GM19351 (cell line): ENCODE measurements at regions not wholly inside any gene's neighbourhood (a gene's known extent, or its start where the extent isn't known, plus 50 kb on each side); places are given as distances from the start of the nearest gene placed in this dataset.
"Not testable (repeated sequence)": the region's sequence is repeated elsewhere in the genome, so short reads cannot be mapped to it uniquely, and the experiment has no call there.

Experiments used
- ATAC-seq: cut with Tn5 transposase; IDR thresholded peaks from one replicate; pipeline ENCODE4 v1.9.1; 2021; ENCODE audit warnings: mild to moderate bottlenecking, moderate library complexity; ENCODE audit not compliant: unreplicated experiment

DNA sequence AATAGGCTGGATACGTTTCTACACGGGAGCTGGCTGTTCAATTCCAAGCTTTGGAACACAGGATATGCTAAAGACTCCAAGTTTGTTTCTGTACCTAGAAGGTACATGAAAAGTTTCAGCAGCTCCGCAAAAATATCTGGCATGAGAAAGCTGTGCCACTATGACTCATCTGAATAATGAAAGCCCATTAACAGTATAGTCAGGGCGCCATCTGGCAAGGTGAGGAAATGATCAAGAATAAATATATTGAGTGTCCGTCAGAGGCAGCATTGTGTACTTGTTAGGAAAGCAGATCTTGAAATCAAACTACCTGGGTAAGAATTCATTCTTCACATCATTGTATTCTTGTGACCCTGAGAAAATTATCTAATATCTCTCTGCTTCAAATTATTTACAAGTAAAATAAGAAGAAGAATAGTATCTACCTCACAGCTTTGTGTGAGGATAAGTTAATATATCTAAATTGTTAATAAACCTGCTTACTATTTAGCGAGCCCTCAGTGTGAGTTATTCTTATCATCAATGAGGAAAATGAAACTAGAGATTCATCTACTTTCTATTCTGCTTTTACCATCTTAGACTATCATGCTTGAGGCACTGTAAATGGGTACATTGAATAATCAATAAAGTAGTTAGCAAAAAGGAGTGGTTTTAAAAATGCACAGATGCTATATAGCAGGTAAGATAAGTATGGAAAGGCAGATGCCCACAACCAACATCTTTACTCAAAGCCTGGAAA is 53.5 kb downstream of the FSCB start:
- no peak for ATAC-seq

DNA sequence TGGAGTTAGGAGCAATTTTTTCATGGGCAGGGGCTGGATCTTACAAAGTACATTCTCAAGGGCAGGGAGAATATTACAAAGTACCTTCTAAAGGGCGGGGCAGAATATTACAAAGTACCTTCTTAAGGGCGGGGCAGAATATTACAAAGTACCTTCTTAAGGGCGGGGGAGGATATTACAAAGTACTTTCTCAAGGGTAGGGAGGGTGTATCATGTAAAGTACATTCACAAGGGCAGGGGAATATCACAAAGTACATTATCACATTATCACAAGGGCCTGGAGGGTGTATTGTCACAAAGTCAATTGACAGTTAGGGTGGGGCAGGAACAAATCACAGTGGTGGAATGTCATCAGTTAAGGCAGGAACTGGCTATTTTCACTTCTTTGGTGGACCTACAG is 56.9 kb downstream of the FSCB start:
- ATAC-seq, result not testable (repeated sequence)

DNA sequence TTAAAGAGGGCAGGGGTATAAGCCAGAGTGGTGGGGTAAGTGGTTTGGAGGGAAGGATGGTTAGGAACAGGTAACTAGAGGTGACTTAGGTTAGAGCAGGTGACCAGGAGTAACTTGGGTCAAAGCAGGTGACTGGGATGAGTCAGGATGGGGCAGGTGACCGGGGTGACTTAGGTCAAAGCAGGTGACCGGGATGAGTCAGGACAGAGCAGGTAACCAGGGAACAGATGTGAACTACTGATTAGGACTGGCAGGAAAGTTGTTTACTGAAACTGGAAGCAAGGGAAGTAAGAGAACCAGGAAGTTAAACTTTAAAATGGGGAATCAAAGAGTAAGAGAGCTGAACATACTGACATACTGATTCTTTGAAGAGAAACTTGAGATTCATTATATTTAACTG is 57.4 kb downstream of the FSCB start:
- ATAC-seq, result no peak

DNA sequence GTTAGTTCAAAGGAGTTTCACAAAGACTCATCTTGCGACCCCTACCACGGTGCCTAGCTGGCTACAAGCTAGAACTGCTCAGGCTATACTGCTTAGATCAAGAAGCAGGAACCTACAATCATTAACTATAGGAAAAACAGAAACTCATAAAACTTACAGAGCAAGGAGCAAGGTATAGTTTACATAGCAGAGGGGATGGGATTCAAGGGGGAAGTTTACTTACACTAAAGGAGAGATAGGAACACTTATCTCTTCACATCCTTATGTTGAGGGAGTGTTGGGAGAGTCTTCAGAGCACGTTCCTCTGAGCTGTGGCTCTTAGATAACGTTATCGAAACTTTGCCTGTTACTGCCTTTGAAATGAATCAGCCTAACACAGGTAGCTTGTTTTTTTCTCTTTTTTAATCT is 58.1 kb downstream of the FSCB start:
- no peak for ATAC-seq

DNA sequence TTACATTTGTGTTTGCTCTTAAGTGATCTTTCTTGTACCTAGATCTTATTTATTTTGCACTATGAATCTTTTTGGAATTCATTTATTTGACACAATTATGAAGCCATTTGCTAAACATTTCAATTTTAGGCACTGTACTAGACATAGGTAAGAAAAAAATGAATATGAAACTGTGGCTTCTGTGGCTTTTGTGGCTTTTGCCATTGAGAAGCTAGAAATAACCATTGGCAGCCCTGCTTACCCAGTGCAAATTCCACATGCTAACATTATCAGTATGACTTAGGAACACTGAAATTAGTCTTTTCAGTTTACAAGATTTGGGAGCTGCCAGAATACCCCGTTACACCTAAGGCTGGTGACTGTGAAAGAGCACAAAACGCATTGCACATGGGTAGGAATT is 60.1 kb downstream of the FSCB start:
- no peak for ATAC-seq

DNA sequence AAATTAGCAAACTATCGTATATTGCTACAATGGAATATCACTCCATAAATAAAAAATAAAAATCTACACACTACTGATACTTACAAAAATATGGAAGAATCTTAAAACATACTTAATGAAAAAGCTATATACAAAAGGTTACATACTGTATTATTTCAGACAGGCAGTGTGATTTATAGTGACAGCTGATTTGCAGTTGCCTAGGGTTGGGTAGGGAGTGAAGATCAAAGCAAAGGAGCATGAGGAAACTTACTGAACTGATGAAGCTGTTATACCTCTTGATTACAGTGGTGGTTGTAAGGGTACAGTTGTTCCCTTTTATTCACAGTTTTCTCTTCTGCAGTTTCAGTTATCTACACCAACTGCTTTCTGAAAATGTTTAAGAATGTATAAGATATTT is 62.6 kb downstream of the FSCB start:
- ATAC-seq, result no peak

DNA sequence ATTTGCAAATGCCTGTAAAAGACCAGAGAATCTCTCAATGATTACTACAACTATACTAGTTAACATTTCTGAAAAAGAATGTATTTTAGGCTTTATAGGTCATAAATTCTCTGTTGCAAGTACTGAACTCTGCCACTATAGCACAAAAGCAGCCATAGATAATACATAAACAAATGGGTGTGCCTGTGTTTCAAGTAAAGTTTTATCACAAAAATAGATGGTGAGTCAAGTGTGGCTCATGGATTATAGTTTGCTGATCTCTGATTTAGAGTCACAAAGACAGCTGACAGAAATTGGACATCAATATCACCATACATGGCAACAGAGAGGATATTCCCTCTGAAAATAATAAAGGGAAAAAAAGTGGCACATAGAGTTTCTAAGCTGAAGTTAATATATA is 68.1 kb downstream of the FSCB start:
- ATAC-seq, result no peak

DNA sequence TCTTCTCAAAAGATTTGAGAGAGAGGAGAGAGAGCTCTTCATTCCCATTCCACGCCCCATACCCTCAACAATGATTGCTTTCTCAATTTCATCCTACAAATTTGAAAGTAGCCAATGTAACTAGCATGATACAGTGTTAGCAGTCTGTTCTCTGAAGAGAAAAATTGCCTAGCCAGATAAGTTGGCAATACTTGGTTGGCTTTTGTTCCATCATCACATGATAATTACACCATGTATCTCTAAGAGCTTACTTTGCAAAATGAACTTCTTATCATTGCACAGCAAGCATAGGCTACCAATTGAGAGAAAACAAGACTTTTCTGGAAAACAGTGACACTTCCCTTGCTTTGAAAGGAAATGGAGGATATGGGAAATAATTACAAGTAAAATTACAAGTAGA is 68.9 kb downstream of the FSCB start:
- ATAC-seq, result no peak

DNA sequence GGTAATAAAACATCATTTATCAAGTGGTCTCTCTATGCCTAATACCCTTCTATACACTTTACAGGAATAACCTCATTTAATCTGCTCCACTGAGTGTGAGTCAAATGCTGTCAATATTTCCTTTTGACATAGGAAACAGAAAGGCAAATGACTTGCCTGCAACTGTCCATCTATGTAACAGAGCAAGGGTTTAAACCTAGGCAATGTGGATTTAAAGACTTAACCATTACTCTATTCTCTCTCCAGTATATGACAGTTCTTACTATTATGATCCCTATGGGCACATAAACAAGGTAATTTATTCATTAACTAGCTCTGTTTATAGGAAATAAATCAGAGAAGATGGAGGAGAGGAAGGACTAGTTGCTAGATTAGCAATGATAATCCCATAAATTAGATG is 70.6 kb downstream of the FSCB start:
- no peak for ATAC-seq

DNA sequence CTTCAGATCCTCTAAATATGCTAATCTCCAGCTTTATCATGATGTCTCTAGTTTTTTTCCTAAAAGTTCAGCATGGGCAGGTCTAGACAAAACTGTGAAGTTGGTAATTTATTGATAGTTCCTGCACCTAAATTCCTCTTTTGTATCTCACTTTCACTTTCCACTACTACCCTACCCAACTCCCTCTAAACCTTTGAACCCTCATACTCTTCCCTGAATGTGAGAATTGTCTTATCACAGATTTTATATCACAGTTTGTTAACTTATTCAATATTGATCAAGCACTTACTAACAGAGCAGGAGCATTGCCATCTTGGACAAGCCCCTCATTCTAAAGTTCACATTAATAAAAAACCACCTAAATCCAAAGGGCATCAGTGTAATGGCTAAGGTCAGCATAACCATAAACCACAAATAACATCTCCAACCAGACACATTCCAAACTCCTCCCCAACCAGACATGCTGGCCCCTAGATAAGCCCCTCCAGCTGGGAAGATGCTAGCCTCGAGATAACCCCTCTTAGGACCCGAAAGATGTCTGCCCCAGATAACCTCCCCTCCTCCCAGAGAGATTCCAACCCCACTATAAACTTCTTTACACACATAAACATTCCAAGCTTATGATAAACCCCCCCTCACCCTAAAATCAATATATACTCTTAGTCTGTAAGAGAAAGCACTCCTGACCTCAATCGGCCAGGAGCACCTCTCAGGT is 78.7 kb downstream of the FSCB start:
- ATAC-seq, result no peak

DNA sequence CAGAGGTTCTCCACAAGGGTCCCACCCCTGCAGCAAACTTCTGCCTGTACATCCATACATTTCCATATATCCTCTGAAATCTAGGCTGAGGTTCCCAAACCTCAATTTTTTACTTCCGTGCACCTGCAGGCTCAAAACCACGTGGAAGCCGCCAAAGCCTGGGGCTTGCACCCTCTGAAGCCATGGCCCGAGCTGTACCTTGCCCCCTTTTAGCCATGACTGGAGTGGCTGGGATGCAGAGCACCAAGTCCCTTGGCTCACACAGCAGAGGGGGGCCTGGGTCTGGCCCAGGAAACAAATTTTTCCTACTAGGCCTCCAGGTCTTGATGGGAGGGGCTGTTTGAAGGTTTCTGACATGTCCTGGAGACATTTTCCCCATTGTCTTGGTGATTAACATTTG is 84.4 kb downstream of the FSCB start:
- ATAC-seq, result no peak

DNA sequence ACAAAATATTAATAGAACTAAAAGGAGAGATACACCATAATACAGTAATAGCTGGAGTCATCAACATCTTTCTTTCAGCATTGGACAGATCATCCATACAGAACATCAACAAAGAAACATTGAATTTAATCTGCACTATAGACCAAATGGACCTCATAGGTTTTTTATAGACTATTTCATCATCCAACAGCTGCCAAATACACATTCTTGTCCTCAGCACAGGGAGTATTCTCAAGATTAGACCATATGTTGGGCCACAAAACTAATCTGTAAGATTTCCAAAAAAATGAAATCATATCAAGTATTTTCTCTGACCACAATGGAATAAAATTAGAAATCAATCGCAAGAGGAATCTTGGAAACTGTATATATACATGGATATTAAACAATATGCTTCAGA is 86.9 kb downstream of the FSCB start:
- ATAC-seq, result no peak

DNA sequence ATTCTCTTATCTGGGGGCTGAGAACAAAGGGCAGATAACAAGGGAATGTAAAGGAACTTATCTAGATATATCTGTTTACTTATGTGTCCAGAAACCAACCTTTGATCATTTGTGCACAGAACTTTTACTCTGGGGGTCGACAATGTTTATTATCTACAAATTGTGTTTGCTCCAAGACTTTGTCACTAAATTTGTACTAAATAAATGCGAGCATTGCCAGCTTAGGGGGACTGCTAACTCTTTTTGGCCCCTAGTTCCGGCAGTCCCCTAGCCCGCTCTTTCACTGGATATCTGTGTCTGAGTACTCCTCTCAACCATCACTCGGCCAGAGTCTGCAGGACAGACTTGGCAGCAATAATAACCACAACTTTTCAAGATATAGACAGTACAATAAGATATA is 88.2 kb downstream of the FSCB start:
- ATAC-seq, result no peak

DNA sequence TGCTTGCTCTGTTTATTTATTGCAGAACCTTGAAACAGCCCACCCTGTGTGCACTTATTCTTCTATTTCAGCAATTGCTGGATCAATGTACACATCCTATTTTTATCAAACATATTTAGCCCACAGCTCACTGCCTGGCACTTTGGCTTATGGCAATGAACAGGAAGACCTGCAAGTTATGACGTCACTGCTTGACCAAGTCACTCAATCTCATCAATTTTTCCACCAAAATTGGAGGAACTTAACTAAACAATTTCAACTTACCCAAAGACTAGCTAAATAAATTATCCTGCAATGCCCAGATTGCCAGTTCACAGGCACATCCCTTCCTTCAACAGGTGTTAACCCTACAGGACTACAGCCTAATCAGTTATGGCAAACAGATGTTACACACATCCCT is 89.3 kb downstream of the FSCB start:
- no peak for ATAC-seq

DNA sequence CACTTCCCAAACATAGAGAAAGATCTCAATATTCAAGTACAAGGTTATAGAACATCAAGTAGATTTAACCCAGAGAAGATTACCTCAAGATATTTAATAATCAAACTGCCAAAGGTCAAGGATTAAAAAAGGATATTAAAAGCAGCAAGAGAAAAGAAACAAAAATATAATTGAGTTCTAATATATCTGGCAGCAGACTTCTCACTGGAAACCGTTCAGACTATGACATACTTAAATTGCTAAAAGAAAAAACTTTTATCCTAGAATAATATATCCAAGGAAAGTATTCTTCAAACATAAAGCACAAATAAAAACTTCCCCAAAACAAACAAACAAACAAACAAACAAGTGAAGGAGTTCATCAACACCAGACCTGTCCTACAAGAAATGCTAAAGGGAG is 92.4 kb downstream of the FSCB start:
- ATAC-seq, result no peak

DNA sequence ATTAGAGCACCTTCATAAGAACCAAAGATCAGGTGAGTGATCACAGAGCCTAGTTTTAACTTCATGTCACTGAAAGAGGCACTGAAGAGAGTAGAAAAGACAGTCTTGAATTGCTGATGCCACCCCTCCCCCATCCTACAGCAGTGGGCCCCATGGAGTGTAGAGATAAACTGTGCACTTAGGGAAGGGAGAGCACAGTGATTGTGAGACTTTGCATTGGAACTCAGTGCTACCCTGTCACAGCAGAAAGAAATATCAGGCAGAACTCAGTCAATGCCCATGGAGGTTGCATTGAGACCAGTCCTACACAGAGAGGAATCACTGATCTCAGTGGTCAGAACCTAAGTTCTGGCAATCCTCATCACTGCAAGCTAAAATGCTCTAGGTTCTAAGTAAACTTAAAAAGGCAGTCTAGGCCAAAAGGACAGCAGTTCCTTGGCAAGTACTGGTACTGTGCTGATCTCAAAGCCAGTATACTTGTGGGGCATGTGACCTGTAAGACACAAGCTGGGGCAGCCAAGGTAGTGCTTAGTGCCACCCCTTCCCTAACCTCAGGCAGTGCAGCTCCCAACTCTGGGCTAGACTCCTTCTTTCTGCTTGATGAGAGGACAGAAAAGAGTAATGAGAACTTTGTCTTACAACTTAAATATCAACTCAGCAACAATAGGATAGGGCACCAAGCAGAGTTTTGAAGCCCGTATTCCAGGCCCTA is 94.1 kb downstream of the FSCB start:
- ATAC-seq, result no peak

DNA sequence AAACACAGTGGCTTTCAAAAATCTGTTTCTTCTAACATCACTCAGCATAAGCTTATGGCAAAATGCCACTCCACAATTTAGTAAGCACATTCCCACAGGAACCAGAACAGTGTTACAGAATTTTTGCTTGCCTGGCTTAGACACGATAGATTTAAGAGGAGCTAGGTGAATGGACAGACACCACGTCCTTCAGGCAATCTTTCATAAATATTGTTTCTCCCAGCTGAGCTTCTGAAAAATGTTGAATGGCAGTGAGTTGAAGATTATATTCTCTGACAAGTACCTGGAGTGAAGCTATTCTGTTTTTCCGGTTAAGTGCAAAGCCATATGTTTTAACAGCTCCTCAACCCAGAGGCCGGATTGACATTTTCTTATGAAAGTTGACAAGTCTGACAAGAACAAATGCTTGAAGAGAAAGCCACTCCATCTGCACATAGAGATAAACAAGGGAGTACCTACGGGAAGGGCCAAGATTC is 102.0 kb downstream of the FSCB start:
- no peak for ATAC-seq

DNA sequence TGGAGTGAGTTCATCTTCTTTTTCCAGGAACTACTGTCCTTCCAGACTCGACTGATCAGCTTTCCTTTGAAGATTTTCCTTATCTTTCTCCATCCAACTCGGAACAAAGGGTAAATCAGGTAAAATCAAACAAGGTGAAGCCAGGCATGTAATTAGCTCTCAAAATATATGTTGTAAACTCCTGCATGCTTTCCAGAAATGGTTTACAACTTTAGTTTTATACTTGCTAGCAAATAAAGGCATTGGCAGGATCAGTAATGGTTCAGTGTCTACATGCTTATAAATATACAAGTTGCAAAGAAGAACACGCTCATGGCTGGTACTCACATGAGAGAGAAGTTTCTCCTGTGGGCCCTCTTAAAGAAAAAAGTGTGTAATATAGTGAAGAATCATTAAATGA is 102.5 kb downstream of the FSCB start:
- ATAC-seq, result no peak

DNA sequence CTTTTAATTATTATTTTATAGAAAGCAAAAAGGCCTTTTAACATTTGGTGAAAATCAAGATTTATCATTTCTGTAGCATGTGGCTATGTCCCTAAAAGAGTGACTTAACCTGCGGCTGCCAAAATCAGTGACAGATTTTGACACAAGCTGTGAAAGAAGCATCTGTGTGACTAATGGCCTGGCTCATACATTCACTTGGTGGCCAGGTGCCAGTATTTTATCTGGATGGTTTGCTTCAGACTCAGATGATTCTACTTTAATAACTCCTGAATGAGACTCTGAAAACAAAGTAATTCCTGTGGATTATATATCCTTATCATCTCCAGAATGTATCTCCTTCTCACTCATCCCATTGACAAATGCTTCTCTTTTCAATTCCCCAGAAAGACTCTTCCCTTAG is 103.0 kb downstream of the FSCB start:
- no peak for ATAC-seq

DNA sequence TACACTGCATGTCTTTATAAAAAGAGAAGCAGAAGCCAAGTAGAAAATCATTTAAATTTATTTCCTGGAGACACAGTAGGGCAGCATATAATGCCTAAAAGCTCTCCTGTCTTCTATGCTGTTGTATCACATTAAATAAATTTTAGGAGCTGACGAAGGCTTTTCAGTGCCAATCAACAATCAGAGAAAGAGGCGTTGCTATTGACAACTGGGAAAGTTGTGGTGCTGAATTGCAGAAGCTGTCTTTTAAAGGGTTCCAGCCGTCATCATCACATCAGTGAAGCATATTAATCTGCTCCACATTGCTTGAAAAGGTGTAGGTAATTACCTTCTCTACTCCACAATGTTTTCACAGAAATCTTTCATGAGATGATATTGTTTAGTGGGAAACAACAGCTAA is 103.9 kb downstream of the FSCB start:
- no peak for ATAC-seq

DNA sequence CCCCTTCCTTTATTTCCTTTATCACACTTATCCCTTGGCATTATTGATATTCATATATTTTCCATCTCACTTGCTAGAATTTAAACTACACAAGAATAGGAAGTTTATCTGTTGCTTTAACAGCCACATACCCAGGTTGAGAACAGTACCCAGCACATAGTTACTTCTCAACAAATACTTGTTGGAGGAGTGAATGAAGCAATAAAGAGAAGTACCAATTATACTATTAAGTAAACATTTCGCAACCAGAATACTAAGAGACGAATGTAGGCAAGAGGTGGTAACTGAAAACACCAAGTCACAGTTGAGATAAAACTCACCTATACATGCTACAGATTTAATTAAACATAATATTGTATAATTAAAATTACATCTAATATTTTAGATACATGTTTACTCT is 110.9 kb downstream of the FSCB start:
- no peak for ATAC-seq

DNA sequence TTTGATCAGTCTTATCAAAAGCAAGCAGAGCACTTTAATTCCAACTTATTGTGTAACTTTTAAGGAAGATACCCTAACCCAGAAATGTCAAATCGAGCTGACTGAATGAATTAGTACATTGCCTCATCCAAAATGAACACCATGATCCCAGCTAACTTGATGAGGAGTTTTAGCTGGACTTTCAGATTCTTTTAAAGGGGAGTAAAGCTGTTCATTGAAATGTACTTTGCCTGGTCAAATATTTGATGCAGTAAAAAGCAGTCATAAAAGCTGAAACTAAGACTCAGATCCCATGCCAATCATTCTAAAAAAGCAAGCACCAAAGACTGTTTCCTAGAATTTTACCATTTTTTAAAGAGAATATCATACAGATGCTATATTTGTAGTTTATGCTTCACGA is 114.1 kb downstream of the FSCB start:
- ATAC-seq, result no peak
